DMS153 (cell line): ENCODE measurements at regions not wholly inside any gene's neighbourhood (a gene's known extent, or its start where the extent isn't known, plus 50 kb on each side); places are given as distances from the start of the nearest gene placed in this dataset.
A peak's percentile ranks its signal among the peaks of the same experiment; 100 is the strongest.

Source experiments
- DNase-seq: peaks from one replicate; lab custom pipeline; 2025; lab: John Stamatoyannopoulos, UW

- DNase-seq: no peak
These were observed 62.8 kb downstream of the FAM9B start for GRCh38 chrX:8971116-8971515.

- DNase-seq: no peak
These were observed 64.5 kb downstream of the FAM9B start for GRCh38 chrX:8969378-8969777.

DNA sequence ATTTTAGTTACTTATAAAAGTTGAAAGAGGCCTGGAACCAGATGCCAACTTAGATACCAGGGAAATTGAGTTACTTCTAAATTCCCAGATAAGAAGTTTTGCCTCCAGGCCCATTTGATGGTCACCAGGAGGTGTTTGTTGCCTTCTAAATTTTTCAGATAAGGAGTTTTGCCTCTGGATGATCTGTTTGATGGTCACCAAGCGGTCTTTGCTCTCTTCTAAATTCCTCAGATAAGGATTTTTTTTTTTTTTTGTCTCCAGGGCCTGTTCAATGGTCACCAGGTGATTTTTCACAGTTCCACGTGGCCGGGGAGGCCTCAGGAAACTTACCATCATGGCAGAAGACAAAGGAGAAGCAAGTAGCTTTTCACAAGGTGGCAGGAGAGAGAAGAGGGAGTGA, 66.5 kb downstream of the FAM9B start:
- DNase-seq: no peak

- no peak for DNase-seq
These were observed 72.9 kb downstream of the FAM9B start for GRCh38 chrX:8960957-8961468.

DNA sequence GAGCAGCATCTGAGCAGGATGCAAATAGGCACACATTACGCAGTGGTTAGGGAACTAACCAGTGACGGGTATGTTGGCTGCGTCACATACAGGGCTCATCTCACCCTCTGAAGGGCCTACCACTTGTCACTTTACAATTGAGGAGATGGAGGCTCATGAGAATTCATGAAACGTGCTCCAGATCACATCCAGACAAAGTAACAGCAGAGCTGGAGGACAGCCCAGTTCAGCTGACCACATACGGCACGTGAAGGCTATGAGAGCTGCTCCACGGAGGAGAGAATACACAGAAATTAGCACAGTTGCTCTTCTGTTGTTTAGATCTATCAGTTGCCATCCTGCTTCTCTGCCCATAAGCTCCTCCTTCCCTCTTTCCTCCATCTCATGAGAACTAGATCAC, 78.4 kb downstream of the FAM9B start:
- DNase-seq: no peak

DNA sequence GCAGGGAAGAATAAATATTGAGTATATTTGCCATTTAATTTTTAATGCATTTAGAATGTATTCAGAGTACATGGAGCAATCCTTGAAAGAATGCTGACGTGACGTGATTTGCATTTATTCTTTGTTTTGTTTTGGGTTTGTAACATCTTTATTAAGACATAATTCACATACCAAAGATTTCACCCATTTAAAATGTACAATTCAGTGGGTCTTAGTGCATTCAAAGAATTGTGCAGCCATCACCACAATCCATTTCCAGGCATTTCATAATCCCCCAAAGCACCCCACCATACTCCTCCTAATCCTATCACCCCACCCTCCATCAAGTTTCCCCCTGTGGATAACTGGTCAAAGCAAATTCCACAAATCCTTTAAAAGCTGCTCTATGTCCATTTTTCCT, 87.4 kb downstream of the FAM9B start:
- no peak for DNase-seq

DNA sequence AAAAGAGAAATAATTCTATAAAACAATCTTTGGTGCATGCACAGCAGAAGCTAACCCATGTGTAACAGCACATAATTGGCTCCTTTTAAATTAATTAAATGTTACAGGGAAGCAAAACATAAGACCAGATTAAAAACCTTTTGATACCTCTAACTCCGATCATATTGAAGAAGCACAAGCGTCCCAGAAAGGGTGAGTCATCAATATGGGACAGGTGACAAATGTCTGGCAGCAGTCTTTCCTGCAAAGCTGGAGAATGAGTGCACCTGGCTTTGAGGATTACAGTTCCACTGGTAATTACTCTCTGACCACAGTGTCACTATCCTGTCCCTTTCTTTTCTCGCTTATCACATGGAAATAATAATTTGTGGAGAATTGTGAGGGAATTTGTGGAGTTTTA, 94.6 kb downstream of the FAM9B start:
- DNase-seq: peak; percentile 51

- no peak for DNase-seq
These were observed 106.2 kb downstream of the FAM9B start for GRCh38 chrX:8927701-8928100.

- no peak for DNase-seq
These were observed 106.8 kb downstream of the FAM9B start for GRCh38 chrX:8927066-8927635.

- no peak for DNase-seq
These were observed 112.3 kb downstream of the FAM9B start for GRCh38 chrX:8921615-8922014.

GRCh38 chrX:8919801-8920200, 114.1 kb downstream of the FAM9B start:
- DNase-seq: no peak

DNA sequence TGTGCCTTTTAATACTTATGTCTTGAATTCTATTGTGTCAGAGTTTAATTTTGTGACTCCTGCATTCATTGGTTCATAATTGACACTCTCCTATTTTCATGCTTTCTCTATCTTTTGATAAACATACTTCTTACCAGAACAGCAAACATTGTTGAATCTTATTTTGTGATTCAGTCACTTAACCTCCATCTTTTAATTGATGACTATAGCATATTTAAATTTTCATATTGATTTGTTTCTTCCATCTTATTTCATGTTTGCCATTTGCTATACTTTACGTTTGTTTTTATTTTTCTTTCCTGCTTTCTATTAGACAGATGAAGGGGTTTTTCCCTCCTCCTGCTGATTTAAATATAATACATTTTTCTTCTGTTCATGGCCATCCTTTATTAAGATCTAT, 115.5 kb upstream of the FAM9A start:
- no peak for DNase-seq

DNA sequence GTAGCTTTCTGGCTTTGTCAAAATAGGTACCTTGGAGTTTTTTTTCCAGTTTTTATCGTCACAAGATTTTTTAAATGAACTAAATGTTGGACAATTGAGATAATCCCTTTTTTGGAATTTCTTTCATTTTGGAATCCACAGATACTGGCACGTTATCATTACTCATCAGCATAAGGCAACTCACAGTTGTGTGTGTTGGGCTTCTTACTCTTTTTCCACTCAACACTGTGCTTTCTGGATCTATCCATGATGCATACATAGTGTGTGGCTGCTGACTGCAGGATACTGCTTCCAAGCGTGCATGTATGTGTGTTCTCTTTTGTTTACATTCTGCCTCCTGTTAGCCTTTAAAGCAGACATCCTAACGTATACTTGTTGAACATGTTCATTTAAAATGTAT, 113.5 kb upstream of the FAM9A start:
- DNase-seq: no peak

DNA sequence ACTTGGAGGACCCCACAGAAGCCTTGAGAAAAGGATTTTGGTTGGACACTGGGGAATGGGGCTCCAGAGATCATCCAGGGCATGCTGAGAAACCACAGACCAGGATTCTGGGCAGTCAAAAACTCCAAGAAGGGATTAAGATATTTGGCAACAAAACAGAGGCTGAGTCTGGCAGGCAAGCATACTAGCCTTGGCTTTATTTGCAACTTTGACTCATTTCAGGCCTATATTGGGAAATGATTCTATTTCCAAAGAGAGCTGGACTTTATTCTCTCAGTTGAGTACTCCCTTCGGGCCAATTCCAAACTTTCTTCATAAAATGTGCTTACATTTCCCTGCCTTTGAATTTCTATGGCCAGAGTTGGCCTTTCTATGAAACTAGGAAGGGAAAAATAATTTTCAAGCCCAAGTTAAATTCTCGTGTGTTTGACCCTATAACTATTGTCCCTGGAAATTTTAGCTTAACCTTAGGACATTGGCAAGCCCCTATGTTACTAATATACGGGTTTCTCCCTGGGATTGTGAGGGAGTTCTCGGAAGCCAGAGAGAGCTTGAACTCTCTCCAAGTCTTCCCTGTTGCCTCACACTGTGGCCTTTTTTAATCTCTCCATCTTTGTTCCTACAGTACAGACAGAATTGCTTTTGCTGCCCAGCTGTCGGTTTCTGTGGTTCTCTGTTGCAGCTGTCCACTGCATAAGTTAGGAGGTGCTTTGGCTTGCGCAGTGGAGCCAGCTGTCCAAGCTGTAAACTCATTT, 112.6 kb upstream of the FAM9A start:
- no peak for DNase-seq

- no peak for DNase-seq
These were observed 106.5 kb upstream of the FAM9A start for GRCh38 chrX:8907688-8908087.

GRCh38 chrX:8906299-8906938, 105.2 kb upstream of the FAM9A start:
- no peak for DNase-seq

GRCh38 chrX:8897259-8897658, 96.1 kb upstream of the FAM9A start:
- no peak for DNase-seq

- DNase-seq: no peak
These were observed 89.6 kb upstream of the FAM9A start for GRCh38 chrX:8890794-8891193.

DNA sequence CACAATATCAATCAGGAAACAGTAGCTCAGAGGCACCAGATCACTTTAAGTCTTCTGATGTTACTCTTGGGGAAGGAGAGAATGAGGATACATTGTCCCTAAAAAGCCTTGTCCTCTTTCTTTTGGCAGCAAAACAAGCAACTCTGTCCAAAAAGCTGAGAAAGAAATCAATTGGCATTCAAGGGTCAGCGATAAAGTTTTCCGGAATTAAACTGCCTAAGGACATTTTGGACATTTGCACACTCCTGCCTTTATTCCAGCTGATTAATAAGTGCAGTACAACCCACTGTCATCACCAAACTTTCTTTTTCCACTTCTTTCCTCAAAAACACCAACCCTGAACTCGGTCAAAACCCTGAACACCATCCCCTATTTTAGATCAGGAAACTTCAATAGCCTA, 85.8 kb upstream of the FAM9A start:
- DNase-seq: no peak

- no peak for DNase-seq
These were observed 78.6 kb upstream of the FAM9A start for GRCh38 chrX:8879750-8880149.

- DNase-seq: no peak
These were observed 72.8 kb upstream of the FAM9A start for GRCh38 chrX:8873956-8874355.

DNA sequence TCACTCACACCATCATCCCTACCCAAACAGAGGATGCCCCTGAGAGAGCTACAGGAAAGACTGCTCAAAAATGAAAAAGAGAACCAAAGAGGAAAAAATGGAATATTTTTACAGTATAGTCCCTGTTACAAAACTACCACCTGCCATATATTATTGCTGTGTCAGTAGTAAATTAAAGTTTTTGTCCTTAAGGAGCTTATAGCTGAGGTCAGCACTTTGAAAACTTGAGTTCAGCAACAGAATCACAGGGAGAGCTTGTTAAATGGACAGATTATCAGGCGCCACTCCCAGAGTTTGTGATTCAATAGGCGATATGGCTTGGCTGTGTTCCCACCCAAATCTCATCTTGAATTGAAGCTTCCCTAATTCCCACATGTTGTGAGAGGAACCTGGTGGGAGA, 71.9 kb upstream of the FAM9A start:
- DNase-seq: no peak

GRCh38 chrX:8870411-8870810, 69.2 kb upstream of the FAM9A start:
- DNase-seq: no peak
